Erythroblast (primary cell): ENCODE measurements at regions not wholly inside any gene's neighbourhood (a gene's known extent, or its start where the extent isn't known, plus 50 kb on each side); places are given as distances from the start of the nearest gene placed in this dataset.

Experiments
- GATA1 ChIP-seq: IDR thresholded peaks from 2 replicates; pipeline ENCODE4 v1.6.1; 2011; ENCODE audit warnings: low read depth, mild to moderate bottlenecking, control low read depth, low read length, moderate library complexity
- POLR2A ChIP-seq: IDR thresholded peaks from 2 replicates; pipeline ENCODE4 v1.6.1; 2011; ENCODE audit warnings: mild to moderate bottlenecking, low read length

DNA sequence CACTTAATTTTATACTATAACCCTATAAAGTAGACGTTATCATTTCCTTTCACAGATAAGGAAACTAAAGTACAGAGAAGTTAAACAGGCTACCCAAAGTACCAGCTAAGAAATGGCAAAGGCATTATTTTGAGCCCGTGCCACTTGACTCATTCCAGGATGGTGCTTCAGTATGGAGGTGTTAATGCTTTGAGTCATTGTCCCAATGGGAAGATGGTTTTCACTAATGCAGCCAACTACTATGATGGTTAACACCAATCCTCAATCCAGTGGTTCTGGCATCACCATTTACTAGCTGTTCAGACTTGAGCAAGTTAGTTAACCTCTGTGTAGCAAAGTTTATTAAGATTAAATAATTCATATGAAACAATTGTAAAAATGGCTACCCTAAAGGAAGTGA is 123.1 kb upstream of the SLC5A12 start:
- no peak for TF ChIP-seq POLR2A
- no peak for TF ChIP-seq GATA1
